ENCODE measurements at regions not wholly inside any gene's neighbourhood (a gene's known extent, or its start where the extent isn't known, plus 50 kb on each side); places are given as distances from the start of the nearest gene placed in this dataset.

GRCh38 chr9:129495620-129496472, 125.1 kb downstream of the C9orf50 start:
- TF ChIP-seq, protein P1, sequence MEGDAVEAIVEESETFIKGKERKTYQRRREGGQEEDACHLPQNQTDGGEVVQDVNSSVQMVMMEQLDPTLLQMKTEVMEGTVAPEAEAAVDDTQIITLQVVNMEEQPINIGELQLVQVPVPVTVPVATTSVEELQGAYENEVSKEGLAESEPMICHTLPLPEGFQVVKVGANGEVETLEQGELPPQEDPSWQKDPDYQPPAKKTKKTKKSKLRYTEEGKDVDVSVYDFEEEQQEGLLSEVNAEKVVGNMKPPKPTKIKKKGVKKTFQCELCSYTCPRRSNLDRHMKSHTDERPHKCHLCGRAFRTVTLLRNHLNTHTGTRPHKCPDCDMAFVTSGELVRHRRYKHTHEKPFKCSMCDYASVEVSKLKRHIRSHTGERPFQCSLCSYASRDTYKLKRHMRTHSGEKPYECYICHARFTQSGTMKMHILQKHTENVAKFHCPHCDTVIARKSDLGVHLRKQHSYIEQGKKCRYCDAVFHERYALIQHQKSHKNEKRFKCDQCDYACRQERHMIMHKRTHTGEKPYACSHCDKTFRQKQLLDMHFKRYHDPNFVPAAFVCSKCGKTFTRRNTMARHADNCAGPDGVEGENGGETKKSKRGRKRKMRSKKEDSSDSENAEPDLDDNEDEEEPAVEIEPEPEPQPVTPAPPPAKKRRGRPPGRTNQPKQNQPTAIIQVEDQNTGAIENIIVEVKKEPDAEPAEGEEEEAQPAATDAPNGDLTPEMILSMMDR (IDR thresholded peaks at IDR 0.05): no peak
- TF ChIP-seq POLR2A (IDR thresholded peaks at IDR 0.05) (no peak), EP300 (IDR thresholded peaks at IDR 0.05) (no peak)
